Activated naive CD4-positive, alpha-beta T cell treated with anti-CD3 and anti-CD28 coated beads for 36 hours (primary cell): ENCODE measurements at regions not wholly inside any gene's neighbourhood (a gene's known extent, or its start where the extent isn't known, plus 50 kb on each side); places are given as distances from the start of the nearest gene placed in this dataset.

ENCODE experiments used
- CTCF ChIA-PET: fragments of 350-600 bp; sonication (Branson Sonifier 250); formaldehyde crosslinking; loops from one replicate; lab custom pipeline; 2021; ENCODE audit warnings: antibody characterized with exemption; lab: Charles Lee
- DNase-seq: peaks from one replicate; pipeline ENCODE4 v3.0.0-alpha.2; 2020
- H3K27ac Mint-ChIP-seq: one replicate; pipeline ENCODE4 v1.8.0; 2021; ENCODE audit warnings: mild to moderate bottlenecking, mixed read lengths
- H3K27me3 Mint-ChIP-seq: one replicate; pipeline ENCODE4 v1.8.0; 2021; ENCODE audit warnings: low read depth, mixed read lengths
- H3K36me3 Mint-ChIP-seq: one replicate; pipeline ENCODE4 v1.8.0; 2021; ENCODE audit warnings: low read depth, mixed read lengths
- H3K4me1 Mint-ChIP-seq: one replicate; pipeline ENCODE4 v1.8.0; 2021; ENCODE audit warnings: low read depth, mixed read lengths
- H3K4me3 Mint-ChIP-seq: one replicate; pipeline ENCODE4 v1.8.0; 2021; ENCODE audit warnings: mild to moderate bottlenecking, moderate library complexity, mixed read lengths
- H3K9me3 Mint-ChIP-seq: one replicate; pipeline ENCODE4 v1.8.0; 2021; ENCODE audit warnings: mixed read lengths
- intact Hi-C: fragments of 100-400 bp; cut with micrococcal nuclease; formaldehyde crosslinking; loops from one replicate; pipeline ENCODE4 v1.15.1; 2023

DNA sequence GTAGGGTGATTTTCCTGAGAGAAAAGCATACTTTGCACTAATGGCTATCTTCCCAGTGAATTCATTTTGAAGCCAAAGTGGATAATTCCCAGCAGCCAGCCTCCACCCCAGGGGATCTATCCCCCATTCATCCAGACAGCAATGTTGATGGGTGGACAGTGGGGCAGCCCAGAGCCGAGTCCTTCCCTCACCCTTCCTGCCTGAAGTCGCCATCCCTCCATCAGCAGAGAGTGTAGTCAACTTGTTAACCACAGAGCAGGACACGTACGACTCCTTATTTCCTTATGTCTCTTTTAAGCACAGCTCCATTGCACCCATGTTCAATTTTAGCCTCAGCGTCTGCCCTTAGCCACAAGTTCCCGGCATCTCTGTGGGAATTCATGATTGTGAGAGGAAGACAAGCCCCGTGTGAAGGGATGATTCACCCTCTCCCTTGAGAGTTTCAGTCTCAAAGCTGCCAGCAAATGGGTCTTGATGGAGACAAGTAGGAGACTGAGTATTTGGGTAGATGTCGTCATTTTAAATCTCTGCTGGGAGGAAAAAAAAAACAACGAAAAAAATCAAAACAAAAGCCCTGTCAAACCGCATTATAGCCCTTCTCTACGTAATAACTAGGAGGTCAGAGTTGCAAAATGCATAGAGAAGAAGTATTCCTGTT, 58.3 kb upstream of the MEDAG start:
- Mint-ChIP-seq H3K27me3 (peaks cover 2% of the 10 kb centered on the region), H3K27ac (no peak overlapping the region), H3K4me3 (no peak overlapping the region), H3K36me3 (no peaks in the 10 kb centered on the region), H3K4me1 (peaks cover 9% of the 10 kb centered on the region), H3K9me3 (no peaks in the 10 kb centered on the region)
- intact Hi-C loops: no loop called here
- CTCF ChIA-PET: interaction anchor here (1.0 kb wide), 1 partner anchor 18 kb away, joined by 4 read pairs; no protein-coding TSS in a partner anchor
- DNase-seq: peak; percentile 45

DNA sequence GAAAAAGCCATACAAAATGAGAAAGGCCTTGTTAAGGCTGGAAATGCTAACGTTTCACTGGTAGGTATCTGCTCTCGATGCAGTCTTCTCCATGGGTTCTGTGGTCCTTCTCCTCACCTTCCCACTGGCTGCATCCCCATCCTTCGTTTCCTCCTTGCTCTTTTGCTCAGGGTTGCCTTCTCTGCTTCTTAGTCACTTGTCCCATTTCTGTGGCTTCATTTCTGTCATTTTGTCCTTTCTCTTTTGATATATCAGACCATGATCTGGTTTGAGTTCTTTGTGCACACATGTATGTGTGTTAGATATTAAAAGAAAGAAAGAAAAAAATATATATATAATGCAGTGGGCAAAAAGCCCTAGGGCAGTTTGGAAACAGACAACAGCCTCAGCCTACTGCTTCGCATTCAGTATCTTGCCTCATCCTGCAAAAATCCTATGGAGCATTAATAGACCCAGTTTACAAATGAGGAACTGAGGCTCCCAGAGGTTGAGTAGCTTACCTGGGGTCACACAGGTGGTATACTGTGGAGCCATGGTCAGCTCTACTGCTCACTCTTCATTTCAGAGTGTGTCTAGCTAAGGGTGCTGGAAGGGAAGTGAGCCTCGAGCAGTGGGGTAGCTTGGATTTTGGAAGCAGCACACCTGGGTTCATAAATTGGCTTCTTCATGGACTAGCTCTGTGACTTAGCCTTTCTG, 57.6 kb upstream of the MEDAG start:
- DNase-seq: no peak
- Mint-ChIP-seq H3K27me3 (peaks cover 2% of the 10 kb centered on the region), H3K4me3 (no peak overlapping the region), H3K4me1 (peaks cover 9% of the 10 kb centered on the region), H3K36me3 (no peaks in the 10 kb centered on the region), H3K27ac (no peak overlapping the region), H3K9me3 (no peaks in the 10 kb centered on the region)
- CTCF ChIA-PET: interaction anchor here (0.8 to 2.2 kb wide), 2 partner anchors 18 to 45 kb away, joined by 3 to 14 read pairs; no protein-coding TSS in a partner anchor
- intact Hi-C loops: no loop called here

DNA sequence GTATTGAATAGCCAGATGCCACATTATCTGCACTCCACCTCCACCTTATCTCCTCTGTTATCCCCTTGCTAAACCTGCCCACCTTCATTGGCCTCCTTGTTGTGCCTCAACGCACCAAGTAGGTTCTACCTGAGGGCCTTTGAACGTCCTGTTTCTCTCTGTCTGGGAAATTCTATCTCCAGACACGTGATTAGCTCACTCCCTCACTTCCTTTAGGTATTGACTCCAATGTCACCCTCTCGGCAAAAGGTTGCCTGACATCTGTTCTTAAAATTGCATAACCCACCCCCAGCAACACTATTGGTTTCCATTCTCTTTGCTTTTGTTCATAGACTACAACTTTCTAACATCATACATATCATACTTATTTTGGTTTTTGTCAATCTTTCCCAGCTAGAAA, 56.5 kb upstream of the MEDAG start:
- H3K27me3 Mint-ChIP-seq: peaks cover 2% of the 10 kb centered on the region
- peaks cover 9% of the 10 kb centered on the region for H3K4me1 Mint-ChIP-seq
- no peak overlapping the region for H3K4me3 Mint-ChIP-seq
- no peak for DNase-seq
- intact Hi-C loops: no loop called here
- H3K9me3 Mint-ChIP-seq: no peaks in the 10 kb centered on the region
- no peak overlapping the region for H3K27ac Mint-ChIP-seq
- H3K36me3 Mint-ChIP-seq: no peaks in the 10 kb centered on the region
- CTCF ChIA-PET: interaction anchor here (0.6 to 2.2 kb wide), 2 partner anchors 16 to 234 kb away, joined by 3 to 14 read pairs; no protein-coding TSS in a partner anchor

DNA sequence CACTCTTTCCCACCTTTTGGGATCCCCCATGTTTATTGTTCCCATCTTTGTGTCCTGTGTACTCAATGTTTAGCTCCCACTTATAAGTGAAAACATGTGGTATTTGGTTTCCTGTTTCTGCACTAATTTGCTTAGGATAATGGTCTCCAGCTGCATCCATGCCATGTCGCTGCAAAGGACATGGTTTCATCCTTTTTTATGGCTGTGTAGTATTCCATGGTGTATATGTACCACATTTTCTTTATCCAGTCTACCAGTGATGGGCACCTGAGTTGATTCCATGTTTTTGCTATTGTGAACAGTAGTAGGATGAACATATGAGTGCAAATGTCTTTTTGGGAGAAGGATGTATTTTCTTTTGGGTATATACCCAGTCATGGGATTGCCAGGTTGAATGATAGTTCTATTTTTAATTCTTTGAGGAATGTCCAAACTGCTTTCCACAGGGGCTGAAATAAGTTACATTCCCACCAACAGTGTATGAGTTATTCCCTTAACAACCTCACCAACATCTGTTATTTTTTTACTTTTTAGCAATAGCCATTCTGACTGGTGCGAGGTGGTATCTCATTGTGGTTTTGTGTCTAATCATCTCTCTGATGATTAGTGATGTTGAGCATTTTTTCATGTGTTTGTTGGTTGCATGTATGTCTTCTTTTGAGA, 55.7 kb upstream of the MEDAG start:
- Mint-ChIP-seq H3K9me3 (no peaks in the 10 kb centered on the region), H3K36me3 (no peaks in the 10 kb centered on the region), H3K4me3 (no peak overlapping the region), H3K27ac (no peak overlapping the region), H3K27me3 (peaks cover 2% of the 10 kb centered on the region), H3K4me1 (peaks cover 9% of the 10 kb centered on the region)
- CTCF ChIA-PET: interaction anchor here (0.5 to 2.2 kb wide), 2 partner anchors 16 to 335 kb away, joined by 3 to 14 read pairs; no protein-coding TSS in a partner anchor
- DNase-seq: no peak
- intact Hi-C loops: no loop called here

DNA sequence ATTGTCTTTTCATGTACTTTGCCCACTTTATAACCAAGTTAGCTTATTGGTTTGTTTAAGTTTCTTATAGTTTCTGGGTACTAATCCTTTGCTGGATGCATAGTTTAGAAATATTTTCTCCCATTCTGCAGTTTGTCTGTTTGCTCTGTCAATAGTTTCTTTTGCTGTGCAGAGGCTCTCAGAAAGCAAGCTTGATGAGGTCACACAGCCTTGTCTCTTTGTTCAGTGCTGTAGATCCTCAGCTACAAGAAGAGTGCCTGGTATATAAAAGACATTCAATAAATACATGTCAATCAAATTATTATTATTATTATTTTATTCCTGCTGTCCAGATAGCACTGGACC, 55.2 kb upstream of the MEDAG start:
- DNase-seq: no peak
- Mint-ChIP-seq H3K4me1 (peaks cover 9% of the 10 kb centered on the region), H3K4me3 (no peak overlapping the region), H3K27ac (no peak overlapping the region), H3K9me3 (no peaks in the 10 kb centered on the region), H3K27me3 (peaks cover 2% of the 10 kb centered on the region), H3K36me3 (no peaks in the 10 kb centered on the region)
- intact Hi-C loops: no loop called here
- CTCF ChIA-PET: interaction anchor here (0.5 to 2.2 kb wide), 2 partner anchors 15 to 334 kb away, joined by 3 to 14 read pairs; no protein-coding TSS in a partner anchor

DNA sequence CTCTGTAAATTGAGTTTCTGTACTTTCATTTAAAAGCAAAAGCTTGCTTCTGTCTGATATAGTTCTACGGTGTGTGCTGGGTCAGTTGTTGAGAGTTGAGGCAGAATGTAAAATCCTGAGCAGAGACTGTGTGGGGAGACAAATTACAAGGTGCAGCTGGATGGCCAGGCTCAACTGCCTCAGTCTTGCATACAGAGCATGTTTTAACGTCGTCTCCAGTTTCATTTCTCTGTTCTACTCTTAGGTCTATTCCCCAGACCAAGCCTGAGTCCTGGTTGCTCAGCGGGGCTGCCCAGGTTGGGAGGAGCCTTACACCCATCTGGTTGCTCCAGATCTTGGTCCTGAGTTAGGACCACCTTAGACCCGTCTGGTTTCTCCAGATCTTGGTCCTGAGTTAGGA, 54.4 kb upstream of the MEDAG start:
- no peak for DNase-seq
- Mint-ChIP-seq H3K27me3 (peaks cover 2% of the 10 kb centered on the region), H3K27ac (no peak overlapping the region), H3K4me1 (peaks cover 9% of the 10 kb centered on the region), H3K9me3 (no peaks in the 10 kb centered on the region), H3K4me3 (no peak overlapping the region), H3K36me3 (no peaks in the 10 kb centered on the region)
- intact Hi-C loops: no loop called here
- CTCF ChIA-PET: no interaction called here

DNA sequence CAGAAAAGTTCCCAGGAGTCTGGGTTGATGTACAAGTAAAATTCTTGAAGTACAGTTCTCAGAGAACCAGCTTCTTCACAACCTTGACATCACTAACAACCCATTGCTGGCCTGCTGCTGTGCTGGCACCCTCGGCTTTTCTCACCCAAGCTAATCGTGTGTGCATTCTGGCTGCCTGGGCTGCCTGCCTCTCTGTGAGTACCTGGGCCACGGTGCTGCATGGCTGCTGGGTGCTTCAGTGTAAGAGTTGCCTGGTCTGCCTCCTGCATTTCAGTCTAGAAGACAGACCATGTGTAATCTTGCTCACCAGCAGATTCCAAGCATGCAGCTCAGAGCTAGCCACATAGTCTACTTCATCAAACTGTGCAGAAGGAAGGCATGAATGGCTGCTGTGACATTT, 50.5 kb upstream of the MEDAG start:
- no peak for DNase-seq
- Mint-ChIP-seq H3K36me3 (no peaks in the 10 kb centered on the region), H3K4me1 (no peaks in the 10 kb centered on the region), H3K27me3 (peaks cover 2% of the 10 kb centered on the region), H3K9me3 (no peaks in the 10 kb centered on the region), H3K27ac (no peak overlapping the region), H3K4me3 (no peak overlapping the region)
- intact Hi-C loops: no loop called here
- CTCF ChIA-PET: interaction anchor here (0.9 to 5.4 kb wide), 4 partner anchors 11 to 190 kb away, joined by 3 to 34 read pairs (median 4); no protein-coding TSS in a partner anchor

DNA sequence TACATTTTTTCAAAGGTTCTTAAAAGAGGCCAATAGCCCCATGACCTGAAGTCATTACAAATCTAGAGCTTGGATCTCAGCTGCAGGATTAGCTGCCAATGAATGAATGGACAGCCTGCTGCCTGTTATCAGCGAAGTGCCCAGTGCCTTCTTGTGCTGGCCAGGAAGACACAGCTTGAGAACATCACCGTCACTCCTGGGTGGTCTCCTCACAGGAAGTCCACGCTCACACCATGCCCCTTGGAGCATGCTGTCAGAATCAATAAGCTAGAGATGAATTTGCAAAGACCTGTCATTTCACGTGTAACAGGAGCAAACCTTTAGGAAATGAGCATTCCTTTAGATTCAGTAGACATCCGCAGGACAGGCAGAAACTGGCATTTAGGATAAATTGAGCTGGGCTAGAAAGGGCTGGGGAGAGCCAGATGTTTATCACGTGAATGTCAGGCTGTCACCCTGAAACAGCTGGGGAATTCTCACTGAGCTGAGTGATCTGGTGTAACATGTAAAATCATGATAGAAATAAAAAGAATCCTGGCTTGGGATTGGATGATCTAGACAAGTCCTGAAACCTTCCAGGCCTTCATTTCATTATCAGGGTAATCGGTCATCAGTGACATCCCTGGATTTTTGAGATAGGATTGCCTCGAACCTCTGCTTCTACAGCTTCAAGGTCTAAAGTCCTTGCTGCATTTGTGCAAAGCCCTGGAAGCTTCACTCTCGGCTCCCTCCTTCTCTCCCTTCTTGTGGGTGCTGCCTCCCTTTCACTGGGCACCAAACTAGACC, 49.9 kb upstream of the MEDAG start:
- DNase-seq: no peak
- Mint-ChIP-seq H3K9me3 (no peaks in the 10 kb centered on the region), H3K4me3 (no peak overlapping the region), H3K27ac (no peak overlapping the region), H3K4me1 (no peaks in the 10 kb centered on the region), H3K36me3 (no peaks in the 10 kb centered on the region), H3K27me3 (peaks cover 1% of the 10 kb centered on the region)
- CTCF ChIA-PET: interaction anchor here (0.9 to 5.4 kb wide), 4 partner anchors 10 to 191 kb away, joined by 3 to 34 read pairs (median 4); no protein-coding TSS in a partner anchor
- intact Hi-C loops: no loop called here
